PC-9 (cell line): ENCODE measurements at regions not wholly inside any gene's neighbourhood (a gene's known extent, or its start where the extent isn't known, plus 50 kb on each side); places are given as distances from the start of the nearest gene placed in this dataset.
"Not testable (repeated sequence)": the region's sequence is repeated elsewhere in the genome, so short reads cannot be mapped to it uniquely, and the experiment has no call there.

ENCODE experiments used
- BruUV-seq: library from RNA; stranded (reverse); fragments of 400-500 nt; replicated peaks from 2 replicates; lab custom pipeline; 2021; lab: Mats Ljungman, UMichigan
- CTCF ChIA-PET: fragments of 300-600 bp; sonication (Branson Sonifier 250); formaldehyde crosslinking; loops from one replicate; lab custom pipeline; 2022; ENCODE audit warnings: antibody characterized with exemption; lab: Charles Lee
- POLR2A ChIA-PET: fragments of 300-600 bp; sonication (Branson Sonifier 250); formaldehyde crosslinking; loops from one replicate; lab custom pipeline; 2022; ENCODE audit warnings: antibody characterized with exemption; ENCODE audit not compliant: unreplicated experiment; lab: Charles Lee
- DNase-seq, 2 experiments: peaks; one replicate each; pipeline versions ENCODE4 v3.0.0 to v3.0.0-alpha.2; 2015 to 2022; ENCODE audit warnings: mixed read lengths in 1 of 2
- H2AFZ ChIP-seq: fragments of 200-600 bp; sonication (generic); 2 replicates; pipeline ENCODE4 v1.8.1; 2017; ENCODE audit warnings: antibody characterized with exemption
- H3F3A ChIP-seq: fragments of 200-600 bp; sonication (generic); 2 replicates; pipeline ENCODE4 v1.8.1; 2017; ENCODE audit warnings: antibody characterized with exemption, mild to moderate bottlenecking, low read depth; ENCODE audit not compliant: insufficient read depth
- H3K27ac ChIP-seq: fragments of 200-600 bp; sonication (generic); 2 replicates; pipeline ENCODE4 v1.6.1; 2016; ENCODE audit warnings: mixed run types
- H3K27me3 ChIP-seq: fragments of 200-600 bp; sonication (generic); 2 replicates; pipeline ENCODE4 v1.6.1; 2016; ENCODE audit warnings: low read depth, mixed run types; ENCODE audit not compliant: insufficient read depth
- H3K36me3 ChIP-seq: fragments of 200-600 bp; sonication (generic); 2 replicates; pipeline ENCODE4 v1.6.1; 2016; ENCODE audit warnings: low read depth, mixed run types
- H3K4me1 ChIP-seq: fragments of 200-600 bp; sonication (generic); replicated peaks from 2 replicates; pipeline ENCODE4 v1.6.1; 2016; ENCODE audit warnings: mixed run types; ENCODE audit not compliant: insufficient read depth
- H3K4me2 ChIP-seq: fragments of 200-600 bp; sonication (generic); 2 replicates; pipeline ENCODE4 v1.6.1; 2017; ENCODE audit warnings: mixed run types
- H3K4me3 ChIP-seq: fragments of 200-600 bp; sonication (generic); 2 replicates; pipeline ENCODE4 v1.6.1; 2016; ENCODE audit warnings: mixed run types
- H3K79me2 ChIP-seq: fragments of 200-600 bp; sonication (generic); 2 replicates; pipeline ENCODE4 v1.6.1; 2017; ENCODE audit warnings: low read depth, mixed run types
- H3K9me2 ChIP-seq: fragments of 200-600 bp; sonication (generic); 2 replicates; pipeline ENCODE4 v1.8.1; 2017; ENCODE audit warnings: mild to moderate bottlenecking; ENCODE audit not compliant: insufficient read depth
- H3K9me3 ChIP-seq: fragments of 200-600 bp; sonication (generic); 2 replicates; pipeline ENCODE4 v1.8.1; 2016; ENCODE audit warnings: low read depth; ENCODE audit not compliant: insufficient read depth
- H4K20me1 ChIP-seq: fragments of 200-600 bp; sonication (generic); 2 replicates; pipeline ENCODE4 v1.8.1; 2017; ENCODE audit not compliant: insufficient read depth
- CTCF ChIP-seq: fragments of 200-600 bp; sonication (generic); conservative IDR thresholded peaks from 2 replicates; pipeline ENCODE4 v1.6.1; 2017; ENCODE audit warnings: mixed run types, antibody characterized with exemption, mild to moderate bottlenecking, moderate library complexity
- EZH2 ChIP-seq: fragments of 200-600 bp; sonication (generic); IDR thresholded peaks from 2 replicates; pipeline ENCODE4 v1.8.0; 2017; ENCODE audit warnings: antibody characterized with exemption, low read depth
- intact Hi-C: fragments of 100-400 bp; cut with micrococcal nuclease; formaldehyde crosslinking; loops from one replicate; pipeline ENCODE4 v1.10.0; 2022; ENCODE audit not compliant: unreplicated experiment

GRCh38 chr14:27730204-27730603 lies 1036.4 kb upstream of the FOXG1 start:
- no peaks in the 10 kb centered on the region for H3K4me1 ChIP-seq
- no peak overlapping the region for H3K27ac ChIP-seq
- no peaks in the 10 kb centered on the region for H3F3A ChIP-seq
- no peaks in the 10 kb centered on the region for H3K9me3 ChIP-seq
- no peak for TF ChIP-seq CTCF
- no peak for TF ChIP-seq EZH2
- no peak for DNase-seq
- BruUV-seq: no TSS peak
- no peak overlapping the region for H3K4me2 ChIP-seq
- H2AFZ ChIP-seq: no peak overlapping the region
- no peaks in the 10 kb centered on the region for H3K79me2 ChIP-seq
- H3K27me3 ChIP-seq: no peaks in the 10 kb centered on the region
- no peaks in the 10 kb centered on the region for H4K20me1 ChIP-seq
- no peaks in the 10 kb centered on the region for H3K9me2 ChIP-seq
- POLR2A ChIA-PET: no interaction called here
- CTCF ChIA-PET: no interaction called here
- intact Hi-C loops: no loop called here
- H3K36me3 ChIP-seq: no peaks in the 10 kb centered on the region
- no peak overlapping the region for H3K4me3 ChIP-seq

DNA sequence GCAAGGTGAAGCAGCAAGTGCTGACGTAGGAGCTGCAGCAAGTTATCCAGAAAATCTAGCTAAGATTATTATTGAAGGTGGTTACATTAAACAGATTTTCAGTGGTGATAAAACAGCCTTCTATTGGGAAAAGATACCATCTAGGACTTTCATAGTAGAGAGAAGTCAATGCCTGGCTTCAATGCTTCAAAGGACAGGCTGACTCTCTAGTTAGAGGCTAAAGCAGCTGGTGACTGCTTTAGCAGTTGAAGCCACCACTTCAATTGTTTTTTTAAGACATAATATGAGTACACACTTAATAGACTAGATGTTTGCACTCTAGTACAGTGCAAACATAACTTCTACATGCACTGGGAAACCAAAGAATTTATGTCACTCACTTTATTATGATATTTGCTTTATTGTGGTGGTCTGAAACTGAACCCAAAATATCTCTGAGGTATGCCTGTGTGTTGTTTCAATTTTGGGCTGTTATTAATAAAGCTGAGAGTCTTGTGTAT lies 1026.9 kb upstream of the FOXG1 start:
- H3K36me3 ChIP-seq: no peaks in the 10 kb centered on the region
- intact Hi-C loops: no loop called here

GRCh38 chr14:27750114-27750513 lies 1016.5 kb upstream of the FOXG1 start:
- TF ChIP-seq EZH2 (no peak), CTCF (no peak)

More for the DNA sequence above, 1026.9 kb upstream of the FOXG1 start:
- no TSS peak for BruUV-seq
- Histone ChIP-seq H3K4me2 (no peak overlapping the region), H3K79me2 (no peaks in the 10 kb centered on the region), H3F3A (no peaks in the 10 kb centered on the region), H3K27ac (no peak overlapping the region), H2AFZ (no peak overlapping the region), H4K20me1 (no peaks in the 10 kb centered on the region), H3K4me3 (no peak overlapping the region), H3K4me1 (no peaks in the 10 kb centered on the region), H3K9me3 (no peaks in the 10 kb centered on the region), H3K27me3 (no peaks in the 10 kb centered on the region), H3K9me2 (no peaks in the 10 kb centered on the region)
- TF ChIP-seq CTCF (no peak), EZH2 (no peak)
- POLR2A ChIA-PET: no interaction called here
- CTCF ChIA-PET: no interaction called here
- DNase-seq: no peak

GRCh38 chr14:27757642-27758041 lies 1008.9 kb upstream of the FOXG1 start:
- CTCF ChIA-PET, intact Hi-C loops: not testable (repeated sequence)

More at GRCh38 chr14:27750114-27750513, 1016.5 kb upstream of the FOXG1 start:
- Histone ChIP-seq H3F3A (no peaks in the 10 kb centered on the region), H3K79me2 (no peaks in the 10 kb centered on the region), H4K20me1 (no peaks in the 10 kb centered on the region), H3K36me3 (no peaks in the 10 kb centered on the region), H3K4me1 (no peaks in the 10 kb centered on the region), H2AFZ (no peak overlapping the region), H3K9me3 (no peaks in the 10 kb centered on the region), H3K4me2 (no peak overlapping the region), H3K4me3 (no peak overlapping the region), H3K9me2 (no peaks in the 10 kb centered on the region), H3K27me3 (no peaks in the 10 kb centered on the region), H3K27ac (no peak overlapping the region)
- CTCF ChIA-PET: no interaction called here
- POLR2A ChIA-PET: no interaction called here
- DNase-seq: no peak
- no TSS peak for BruUV-seq
- intact Hi-C loops: no loop called here

DNA sequence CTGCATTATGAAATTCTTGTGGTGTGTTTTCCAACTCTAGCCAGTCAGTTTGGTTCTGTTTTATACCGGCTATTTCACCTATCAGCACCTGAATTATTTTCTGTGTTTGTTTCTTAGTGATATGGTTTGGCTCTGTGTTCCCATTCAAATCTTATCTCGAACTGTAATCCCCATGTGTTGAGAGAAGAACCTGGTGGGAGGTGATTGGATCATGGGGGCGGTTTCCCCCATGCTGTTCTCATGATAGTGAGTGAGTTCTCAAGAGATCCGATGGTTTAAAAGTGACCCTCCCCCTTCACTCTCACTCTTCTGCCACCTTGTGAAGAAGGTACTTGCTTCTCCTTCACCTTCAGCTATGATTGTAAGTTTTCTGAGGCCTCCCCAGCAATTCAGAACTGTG lies 1006.2 kb upstream of the FOXG1 start:
- POLR2A ChIA-PET, H3K4me3 ChIP-seq, CTCF ChIA-PET, H3K27me3 ChIP-seq, H3K4me2 ChIP-seq, H2AFZ ChIP-seq, H3K36me3 ChIP-seq, H3K9me3 ChIP-seq, H3K27ac ChIP-seq, H4K20me1 ChIP-seq, DNase-seq, BruUV-seq, H3K79me2 ChIP-seq, H3K4me1 ChIP-seq, intact Hi-C loops, H3F3A ChIP-seq, H3K9me2 ChIP-seq: not testable (repeated sequence)

More at GRCh38 chr14:27757642-27758041, 1008.9 kb upstream of the FOXG1 start:
- H4K20me1 ChIP-seq, POLR2A ChIA-PET, H3K27me3 ChIP-seq, H3K79me2 ChIP-seq, H3K4me3 ChIP-seq, DNase-seq, H3K9me2 ChIP-seq, BruUV-seq, H3K9me3 ChIP-seq, H3F3A ChIP-seq, H3K27ac ChIP-seq, H3K4me1 ChIP-seq, H3K4me2 ChIP-seq, H3K36me3 ChIP-seq, H2AFZ ChIP-seq: not testable (repeated sequence)
